HEK293 (cell line): ENCODE measurements at regions not wholly inside any gene's neighbourhood (a gene's known extent, or its start where the extent isn't known, plus 50 kb on each side); places are given as distances from the start of the nearest gene placed in this dataset.

Experiments
- CTCF ChIA-PET: fragments of 350-600 bp; formaldehyde crosslinking; extraction: SDS; loops from one replicate; lab custom pipeline; 2021; ENCODE audit warnings: antibody characterized with exemption; lab: Yijun Ruan, JAX
- POLR2A ChIA-PET: fragments of 300-600 bp; formaldehyde crosslinking; extraction: SDS; loops from one replicate; lab custom pipeline; 2020; ENCODE audit warnings: antibody characterized with exemption, inconsistent platforms; lab: Yijun Ruan, JAX
- H3K27ac ChIP-seq: fragments of 200-500 bp; sonication (Bioruptor generic); 2 replicates; pipeline ENCODE4 v1.5.1; 2014; ENCODE audit warnings: low read depth, low read length, control low read depth, inconsistent platforms; ENCODE audit errors: extremely low read depth
- H3K36me3 ChIP-seq, 2 experiments: fragments of 200-500 bp in 1 of 2; sonication (Bioruptor generic) in 1 of 2; 1 replicate in 1 of 2; 2 replicates in 1 of 2; pipeline ENCODE4 v1.5.1; 2014 to 2017; ENCODE audit warnings: inconsistent platforms in 2 of 2, low read length in 2 of 2; ENCODE audit not compliant: control insufficient read depth in 2 of 2, insufficient read depth in 1 of 2
- H3K4me1 ChIP-seq: fragments of 200-500 bp; sonication (Bioruptor generic); 2 replicates; pipeline ENCODE4 v1.5.1; 2014; ENCODE audit warnings: mild to moderate bottlenecking, low read length, inconsistent platforms; ENCODE audit not compliant: control insufficient read depth, insufficient read depth
- H3K4me3 ChIP-seq: 2 replicates; pipeline ENCODE4 v1.5.1; 2011; ENCODE audit warnings: low read depth, mild to moderate bottlenecking, control low read depth, low read length, moderate library complexity
- H3K9me3 ChIP-seq: fragments of 200-500 bp; sonication (Bioruptor generic); 2 replicates; pipeline ENCODE4 v1.5.1; 2014; ENCODE audit warnings: low read depth, low read length, inconsistent platforms; ENCODE audit not compliant: control insufficient read depth, insufficient read depth
- CTCF ChIP-seq: fragments of 450-650 bp; formaldehyde crosslinking; IDR thresholded peaks from 2 replicates; pipeline ENCODE4 v1.5.1; 2016; ENCODE audit warnings: missing biosample characterization, missing genetic modification characterization
- FEZF1 ChIP-seq: fragments of 450-650 bp; formaldehyde crosslinking; IDR thresholded peaks from 2 replicates; pipeline ENCODE4 v1.5.1; 2016; ENCODE audit warnings: missing biosample characterization, missing genetic modification characterization
- HIC1 ChIP-seq: fragments of 450-650 bp; formaldehyde crosslinking; IDR thresholded peaks from 2 replicates; pipeline ENCODE4 v1.5.1; 2016; ENCODE audit warnings: missing biosample characterization, missing genetic modification characterization
- OVOL3 ChIP-seq: fragments of 450-650 bp; formaldehyde crosslinking; IDR thresholded peaks from 2 replicates; pipeline ENCODE4 v1.5.1; 2016; ENCODE audit warnings: missing biosample characterization, missing genetic modification characterization
- SALL2 ChIP-seq: fragments of 450-650 bp; formaldehyde crosslinking; IDR thresholded peaks from 2 replicates; pipeline ENCODE4 v1.5.0; 2017; ENCODE audit warnings: missing biosample characterization, mild to moderate bottlenecking, missing genetic modification characterization, borderline replicate concordance
- SP3 ChIP-seq: fragments of 450-650 bp; formaldehyde crosslinking; IDR thresholded peaks from 2 replicates; pipeline ENCODE4 v1.5.1; 2016; ENCODE audit warnings: missing biosample characterization, missing genetic modification characterization
- SP7 ChIP-seq: fragments of 450-650 bp; formaldehyde crosslinking; IDR thresholded peaks from 2 replicates; pipeline ENCODE4 v1.5.1; 2016; ENCODE audit warnings: missing biosample characterization, missing genetic modification characterization
- TRIM28 ChIP-seq: IDR thresholded peaks from 2 replicates; pipeline ENCODE4 v1.6.1; 2011; ENCODE audit warnings: low read length, control low read depth, borderline replicate concordance
- YY1 ChIP-seq: fragments of 450-650 bp; formaldehyde crosslinking; IDR thresholded peaks from 2 replicates; pipeline ENCODE4 v1.5.1; 2018; ENCODE audit warnings: missing biosample characterization, missing genetic modification characterization
- ZBTB8A ChIP-seq: fragments of 450-650 bp; formaldehyde crosslinking; IDR thresholded peaks from 2 replicates; pipeline ENCODE4 v1.5.1; 2016; ENCODE audit warnings: missing biosample characterization, missing genetic modification characterization
- ZNF18 ChIP-seq: fragments of 450-650 bp; formaldehyde crosslinking; IDR thresholded peaks from 2 replicates; pipeline ENCODE4 v1.5.1; 2016; ENCODE audit warnings: missing biosample characterization, missing genetic modification characterization
- ZNF184 ChIP-seq: fragments of 450-650 bp; IDR thresholded peaks from 2 replicates; pipeline ENCODE4 v1.5.1; 2018; ENCODE audit warnings: missing biosample characterization, mild to moderate bottlenecking, missing genetic modification characterization
- ZNF311 ChIP-seq: fragments of 450-650 bp; formaldehyde crosslinking; IDR thresholded peaks from 2 replicates; pipeline ENCODE4 v1.5.1; 2017; ENCODE audit warnings: missing biosample characterization, missing genetic modification characterization, borderline replicate concordance
- ZNF341 ChIP-seq: fragments of 450-650 bp; formaldehyde crosslinking; IDR thresholded peaks from 2 replicates; pipeline ENCODE4; 2016; ENCODE audit warnings: low read depth, missing biosample characterization, missing genetic modification characterization
- ZNF350 ChIP-seq: fragments of 450-650 bp; formaldehyde crosslinking; IDR thresholded peaks from 2 replicates; pipeline ENCODE4 v1.5.0; 2017; ENCODE audit warnings: missing biosample characterization, mild to moderate bottlenecking, missing genetic modification characterization
- ZNF426 ChIP-seq: fragments of 450-650 bp; formaldehyde crosslinking; IDR thresholded peaks from 2 replicates; pipeline ENCODE4 v1.5.1; 2017; ENCODE audit warnings: missing biosample characterization, missing genetic modification characterization, mild to moderate bottlenecking, inconsistent platforms, moderate library complexity
- ZNF514 ChIP-seq: fragments of 450-650 bp; formaldehyde crosslinking; IDR thresholded peaks from 2 replicates; pipeline ENCODE4 v1.5.1; 2016; ENCODE audit warnings: missing biosample characterization, missing genetic modification characterization
- ZNF580 ChIP-seq: fragments of 450-650 bp; formaldehyde crosslinking; IDR thresholded peaks from 2 replicates; pipeline ENCODE4 v1.5.1; 2016; ENCODE audit warnings: missing biosample characterization, missing genetic modification characterization
- ZNF624 ChIP-seq: fragments of 450-650 bp; formaldehyde crosslinking; IDR thresholded peaks from 2 replicates; pipeline ENCODE4 v1.5.1; 2017; ENCODE audit warnings: missing biosample characterization, missing genetic modification characterization
- ZNF664 ChIP-seq: fragments of 450-650 bp; formaldehyde crosslinking; IDR thresholded peaks from 2 replicates; pipeline ENCODE4 v1.5.1; 2016; ENCODE audit warnings: missing biosample characterization, missing genetic modification characterization
- ZNF677 ChIP-seq: fragments of 450-650 bp; IDR thresholded peaks from 2 replicates; pipeline ENCODE4 v1.5.0; 2018; ENCODE audit warnings: missing biosample characterization, mild to moderate bottlenecking, missing genetic modification characterization, moderate library complexity
- ZNF776 ChIP-seq: fragments of 450-650 bp; formaldehyde crosslinking; IDR thresholded peaks from 2 replicates; pipeline ENCODE4 v1.5.0; 2017; ENCODE audit warnings: missing biosample characterization, missing genetic modification characterization, borderline replicate concordance
- ZXDB ChIP-seq: fragments of 450-650 bp; formaldehyde crosslinking; IDR thresholded peaks from 2 replicates; pipeline ENCODE4 v1.5.1; 2016; ENCODE audit warnings: missing biosample characterization, missing genetic modification characterization
- TF ChIP-seq, protein P1 (sequence below): fragments of 450-650 bp; formaldehyde crosslinking; IDR thresholded peaks from 2 replicates; pipeline ENCODE4; 2016; ENCODE audit warnings: missing biosample characterization, missing genetic modification characterization

GRCh38 chr16:59391617-59392364 is 657.7 kb upstream of the GOT2 start:
- H3K4me3 ChIP-seq: no peak overlapping the region
- no peak overlapping the region for H3K27ac ChIP-seq
- no peaks in the 10 kb centered on the region for H3K9me3 ChIP-seq
- TF ChIP-seq ZNF514 (tag by site-specific recombination) (no peak), CTCF (tag by site-specific recombination) (no peak), ZNF677 (tag by site-specific recombination) (no peak), ZBTB8A (tag by site-specific recombination) (no peak), ZNF664 (no peak), YY1 (tag by site-specific recombination) (no peak), ZXDB (tag by site-specific recombination) (no peak), HIC1 (tag by site-specific recombination) (no peak), SP3 (tag by site-specific recombination) (no peak), ZNF426 (tag by site-specific recombination) (no peak), ZNF341 (tag by site-specific recombination) (no peak), TRIM28 (no peak), ZNF311 (tag by site-specific recombination) (no peak), ZNF624 (no peak), OVOL3 (no peak), SALL2 (tag by site-specific recombination) (no peak), ZNF776 (tag by site-specific recombination) (no peak), FEZF1 (tag by site-specific recombination) (no peak)
- TF ChIP-seq, protein P1, sequence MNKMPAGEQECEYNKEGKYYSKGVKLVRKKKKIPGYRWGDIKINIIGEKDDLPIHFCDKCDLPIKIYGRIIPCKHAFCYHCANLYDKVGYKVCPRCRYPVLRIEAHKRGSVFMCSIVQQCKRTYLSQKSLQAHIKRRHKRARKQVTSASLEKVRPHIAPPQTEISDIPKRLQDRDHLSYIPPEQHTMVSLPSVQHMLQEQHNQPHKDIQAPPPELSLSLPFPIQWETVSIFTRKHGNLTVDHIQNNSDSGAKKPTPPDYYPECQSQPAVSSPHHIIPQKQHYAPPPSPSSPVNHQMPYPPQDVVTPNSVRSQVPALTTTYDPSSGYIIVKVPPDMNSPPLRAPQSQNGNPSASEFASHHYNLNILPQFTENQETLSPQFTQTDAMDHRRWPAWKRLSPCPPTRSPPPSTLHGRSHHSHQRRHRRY (tag by site-specific recombination): no peak
- H3K36me3 ChIP-seq: no peaks in the 10 kb centered on the region
- H3K4me1 ChIP-seq: no peaks in the 10 kb centered on the region
- ChIA-PET CTCF (no interaction called here), POLR2A (no interaction called here)

DNA sequence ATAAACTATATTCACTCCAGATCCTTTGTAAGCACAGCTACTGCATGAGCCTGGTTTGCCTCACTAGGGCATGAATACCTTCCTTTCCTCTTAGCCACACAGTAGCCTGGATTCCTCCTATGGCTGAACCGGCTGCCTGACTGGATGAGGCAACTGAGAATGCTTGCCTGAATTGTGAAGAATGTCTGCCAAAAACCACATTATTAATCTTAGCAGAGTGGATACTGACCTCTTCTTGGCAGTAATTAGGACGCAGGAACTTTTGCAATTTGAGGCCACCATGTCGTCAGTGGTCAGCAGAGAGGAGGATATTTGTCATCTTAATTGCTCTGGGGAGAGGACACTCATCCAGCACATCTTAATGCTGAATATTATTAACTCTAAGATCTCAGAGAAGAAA is 651.8 kb upstream of the GOT2 start:
- H3K9me3 ChIP-seq: no peaks in the 10 kb centered on the region
- POLR2A ChIA-PET: no interaction called here
- no peak overlapping the region for H3K27ac ChIP-seq
- H3K4me3 ChIP-seq: no peak overlapping the region
- CTCF ChIA-PET: interaction anchor here (0.7 kb wide), 1 partner anchor 18 kb away, joined by 3 read pairs; no protein-coding TSS in a partner anchor
- TF ChIP-seq ZNF350 (tag by site-specific recombination): no peak
- no peak for TF ChIP-seq ZNF580
- TF ChIP-seq ZNF18 (tag by site-specific recombination): no peak
- no peak for TF ChIP-seq SP7 (tag by site-specific recombination)
- no peak for TF ChIP-seq ZNF184 (tag by site-specific recombination)
- TF ChIP-seq, all 188 proteins: peak for 0
- Histone ChIP-seq H3K4me1 (no peaks in the 10 kb centered on the region), H3K36me3 (no peaks in the 10 kb centered on the region)
